ENCODE measurements at regions not wholly inside any gene's neighbourhood (a gene's known extent, or its start where the extent isn't known, plus 50 kb on each side); places are given as distances from the start of the nearest gene placed in this dataset.

DNA sequence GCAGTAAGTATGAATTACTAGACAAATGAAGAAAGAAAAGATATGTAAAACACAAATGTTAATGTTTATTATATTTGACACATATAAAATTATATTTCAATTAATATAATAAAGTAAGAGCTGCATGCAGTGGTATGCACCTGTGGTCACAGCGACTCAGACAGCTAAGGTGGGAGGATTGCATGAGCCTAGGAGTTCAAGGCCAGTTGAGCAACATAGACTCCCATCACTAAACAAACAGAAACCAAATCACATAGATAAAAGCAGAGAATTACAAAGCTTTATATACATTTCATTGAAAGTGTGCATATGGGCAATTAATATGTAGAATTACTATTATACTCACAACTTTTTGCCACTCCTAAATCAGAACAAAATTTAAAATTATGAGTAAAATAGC lies 70.0 kb upstream of the HTATIP2 start:
- TF ChIP-seq, protein P1, sequence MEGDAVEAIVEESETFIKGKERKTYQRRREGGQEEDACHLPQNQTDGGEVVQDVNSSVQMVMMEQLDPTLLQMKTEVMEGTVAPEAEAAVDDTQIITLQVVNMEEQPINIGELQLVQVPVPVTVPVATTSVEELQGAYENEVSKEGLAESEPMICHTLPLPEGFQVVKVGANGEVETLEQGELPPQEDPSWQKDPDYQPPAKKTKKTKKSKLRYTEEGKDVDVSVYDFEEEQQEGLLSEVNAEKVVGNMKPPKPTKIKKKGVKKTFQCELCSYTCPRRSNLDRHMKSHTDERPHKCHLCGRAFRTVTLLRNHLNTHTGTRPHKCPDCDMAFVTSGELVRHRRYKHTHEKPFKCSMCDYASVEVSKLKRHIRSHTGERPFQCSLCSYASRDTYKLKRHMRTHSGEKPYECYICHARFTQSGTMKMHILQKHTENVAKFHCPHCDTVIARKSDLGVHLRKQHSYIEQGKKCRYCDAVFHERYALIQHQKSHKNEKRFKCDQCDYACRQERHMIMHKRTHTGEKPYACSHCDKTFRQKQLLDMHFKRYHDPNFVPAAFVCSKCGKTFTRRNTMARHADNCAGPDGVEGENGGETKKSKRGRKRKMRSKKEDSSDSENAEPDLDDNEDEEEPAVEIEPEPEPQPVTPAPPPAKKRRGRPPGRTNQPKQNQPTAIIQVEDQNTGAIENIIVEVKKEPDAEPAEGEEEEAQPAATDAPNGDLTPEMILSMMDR (IDR thresholded peaks at IDR 0.05), result no peak

DNA sequence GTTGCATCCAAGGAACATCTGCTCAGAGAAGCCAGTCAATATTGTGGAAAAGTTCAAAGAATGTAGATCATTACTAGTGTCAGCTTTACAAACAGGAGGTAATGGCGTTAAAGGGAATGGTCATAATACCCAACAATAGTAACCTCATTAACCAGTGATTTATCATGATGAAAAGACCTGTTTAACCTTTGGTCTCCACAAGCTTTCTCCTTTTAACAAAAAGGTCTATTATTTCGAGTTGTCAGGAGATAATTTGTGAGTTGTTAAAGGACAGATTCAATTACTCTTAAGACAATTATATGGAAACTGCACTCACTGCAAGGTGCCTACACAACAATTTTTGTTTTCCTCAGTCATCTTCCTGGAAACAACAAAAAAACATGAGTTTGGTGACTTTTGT lies 73.8 kb upstream of the HTATIP2 start:
- TF ChIP-seq, protein P1 (IDR thresholded peaks at IDR 0.05), result no peak

GRCh38 chr11:20283475-20283874 lies 80.0 kb upstream of the HTATIP2 start:
- TF ChIP-seq, protein P1 (IDR thresholded peaks at IDR 0.05), result no peak

- TF ChIP-seq, protein P1 (IDR thresholded peaks at IDR 0.05), result no peak
Observed at GRCh38 chr11:20278727-20279126, 84.8 kb upstream of the HTATIP2 start.

DNA sequence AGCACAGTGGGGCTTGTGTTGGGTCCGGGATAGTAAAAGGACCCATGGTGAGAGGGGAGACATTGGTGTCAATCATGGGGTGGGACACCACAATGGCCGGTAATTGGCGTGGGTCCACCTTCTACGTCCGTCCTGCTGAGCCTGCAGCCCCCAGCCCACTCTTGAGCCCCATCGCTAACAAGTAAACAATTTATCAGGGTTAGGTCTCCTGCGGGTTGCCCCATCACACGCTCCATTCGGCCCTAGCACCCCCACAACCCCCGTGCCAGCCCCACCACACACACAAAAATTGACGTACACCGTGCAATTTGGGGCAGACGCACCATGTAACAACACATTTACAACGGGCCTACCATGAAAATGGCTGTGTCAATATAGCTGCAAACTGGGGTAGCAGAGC lies 86.5 kb upstream of the HTATIP2 start:
- TF ChIP-seq, protein P1 (IDR thresholded peaks at IDR 0.05), result no peak

GRCh38 chr11:20275987-20276965 lies 87.2 kb upstream of the HTATIP2 start:
- TF ChIP-seq, protein P1 (IDR thresholded peaks at IDR 0.05), result no peak

- TF ChIP-seq, protein P1 (IDR thresholded peaks at IDR 0.05), result no peak
Observed at GRCh38 chr11:20274031-20274430, 89.5 kb upstream of the HTATIP2 start.
